CD4-positive, alpha-beta T cell (primary cell): ENCODE measurements at regions not wholly inside any gene's neighbourhood (a gene's known extent, or its start where the extent isn't known, plus 50 kb on each side); places are given as distances from the start of the nearest gene placed in this dataset.

Experiments used
- ATAC-seq: fragments of 200-7000 bp; cut with Tn5 transposase; one replicate; pipeline ENCODE4 v1.10.0; 2022; ENCODE audit warnings: mild to moderate bottlenecking; ENCODE audit not compliant: poor library complexity
- CTCF ChIA-PET: fragments of 350-600 bp; sonication (Branson Sonifier 250); formaldehyde crosslinking; loops from one replicate; lab custom pipeline; 2021; ENCODE audit warnings: antibody characterized with exemption, inconsistent platforms; lab: Charles Lee
- POLR2A ChIA-PET: fragments of 350-600 bp; sonication (Branson Sonifier 250); formaldehyde crosslinking; loops from one replicate; lab custom pipeline; 2021; ENCODE audit warnings: antibody characterized with exemption, inconsistent platforms; lab: Charles Lee
- DNase-seq, 14 experiments: peaks; one replicate each; pipeline ENCODE4 v3.0.0-alpha.2; 2013 to 2020; ENCODE audit warnings: mixed read lengths in 2 of 14
- H3K27ac ChIP-seq, 2 donors: one replicate each; pipeline versions ENCODE4 v1.5.1 to v1.7.0; 2013; ENCODE audit warnings: low read length in 2 of 2, low read depth in 1 of 2, mild to moderate bottlenecking in 1 of 2
- H3K27me3 ChIP-seq, 2 experiments: 1 replicate in 1 of 2; 2 replicates in 1 of 2; pipeline versions ENCODE4 v1.6.1 to v1.7.0; 2013; ENCODE audit warnings: low read length in 2 of 2, control low read depth in 1 of 2, mild to moderate bottlenecking in 1 of 2, moderate library complexity in 1 of 2; ENCODE audit not compliant: insufficient read depth in 2 of 2, control insufficient read depth in 1 of 2
- H3K36me3 ChIP-seq: one replicate; pipeline ENCODE4 v1.6.1; 2013; ENCODE audit warnings: low read length, control low read depth; ENCODE audit not compliant: insufficient read depth
- H3K4me1 ChIP-seq: one replicate; pipeline ENCODE4 v1.6.1; 2013; ENCODE audit warnings: low read length, control low read depth; ENCODE audit not compliant: insufficient read depth
- H3K4me3 ChIP-seq: one replicate; pipeline ENCODE4 v1.5.1; 2013; ENCODE audit warnings: mild to moderate bottlenecking, low read length, moderate library complexity
- H3K9me3 ChIP-seq, 2 experiments: 1 replicate in 1 of 2; 2 replicates in 1 of 2; pipeline versions ENCODE4 v1.6.1 to v1.7.0; 2013; ENCODE audit warnings: low read length in 2 of 2, mild to moderate bottlenecking in 2 of 2, control low read depth in 1 of 2, moderate library complexity in 1 of 2; ENCODE audit not compliant: control insufficient read depth in 1 of 2, insufficient read depth in 1 of 2
- H3K27ac Mint-ChIP-seq: one replicate; pipeline ENCODE4 v1.8.0; 2020; ENCODE audit warnings: mixed read lengths
- H3K27me3 Mint-ChIP-seq: one replicate; pipeline ENCODE4 v1.8.0; 2021; ENCODE audit warnings: mixed read lengths
- H3K36me3 Mint-ChIP-seq: one replicate; pipeline ENCODE4 v1.8.0; 2021; ENCODE audit warnings: low read depth, mixed read lengths
- H3K4me1 Mint-ChIP-seq: one replicate; pipeline ENCODE4 v1.8.0; 2021; ENCODE audit warnings: low read depth, mixed read lengths
- H3K4me3 Mint-ChIP-seq: one replicate; pipeline ENCODE4 v1.8.0; 2020; ENCODE audit warnings: mild to moderate bottlenecking, mixed read lengths
- H3K9me3 Mint-ChIP-seq: one replicate; pipeline ENCODE4 v1.8.0; 2020; ENCODE audit warnings: mixed read lengths
- CTCF ChIP-seq: fragments of 200-600 bp; IDR thresholded peaks from one replicate; pipeline ENCODE4 v1.8.0; 2022; ENCODE audit warnings: antibody characterized with exemption, mild to moderate bottlenecking
- intact Hi-C, 2 experiments: fragments of 100-400 bp; cut with DNase I in 1 of 2; cut with micrococcal nuclease in 1 of 2; formaldehyde crosslinking; loops; one replicate each; pipeline versions ENCODE4 v1.15.1 to v1.9.0; 2023 to 2025; cut with DNase I, micrococcal nuclease

GRCh38 chr2:120787822-120788700 lies 52.4 kb downstream of the GLI2 start:
- Mint-ChIP-seq H3K9me3 (no peaks in the 10 kb centered on the region), H3K27ac (no peak overlapping the region), H3K4me1 (peaks cover 10% of the 10 kb centered on the region), H3K4me3 (no peak overlapping the region), H3K27me3 (no peaks in the 10 kb centered on the region), H3K36me3 (no peaks in the 10 kb centered on the region)
- TF ChIP-seq CTCF: no peak
- DNase-seq (no peak), ATAC-seq (no peak)
- no peaks in the 10 kb centered on the region for H3K36me3 ChIP-seq
- no peak overlapping the region for H3K4me3 ChIP-seq
- H3K27me3 ChIP-seq: no peaks in the 10 kb centered on the region
- H3K9me3 ChIP-seq: no peaks in the 10 kb centered on the region
- no peak overlapping the region for H3K27ac ChIP-seq
- no peaks in the 10 kb centered on the region for H3K4me1 ChIP-seq
- intact Hi-C loops: no loop called here
- POLR2A ChIA-PET: no interaction called here
- CTCF ChIA-PET: no interaction called here

- POLR2A ChIA-PET: no interaction called here
- Mint-ChIP-seq H3K27ac (no peak overlapping the region), H3K27me3 (no peaks in the 10 kb centered on the region), H3K4me3 (no peak overlapping the region), H3K4me1 (no peaks in the 10 kb centered on the region), H3K36me3 (no peaks in the 10 kb centered on the region), H3K9me3 (no peaks in the 10 kb centered on the region)
- Histone ChIP-seq H3K9me3 (peaks cover 0 to 4% of the 10 kb centered on the region in 2 experiments), H3K4me1 (no peaks in the 10 kb centered on the region), H3K27me3 (no peaks in the 10 kb centered on the region), H3K36me3 (no peaks in the 10 kb centered on the region), H3K4me3 (no peak overlapping the region), H3K27ac (no peak overlapping the region)
- ATAC-seq (no peak), DNase-seq (no peak)
- TF ChIP-seq CTCF: no peak
- CTCF ChIA-PET: no interaction called here
- intact Hi-C loops: no loop called here
Measured at GRCh38 chr2:120791243-120791961, 55.7 kb downstream of the GLI2 start.

GRCh38 chr2:120791962-120792297 lies 56.3 kb downstream of the GLI2 start:
- intact Hi-C loops: no loop called here
- no peak overlapping the region for H3K4me3 ChIP-seq
- no peak overlapping the region for H3K27ac ChIP-seq
- H3K9me3 ChIP-seq: peaks cover 0 to 4% of the 10 kb centered on the region in 2 experiments
- no peaks in the 10 kb centered on the region for H3K36me3 ChIP-seq
- Mint-ChIP-seq H3K4me3 (no peak overlapping the region), H3K9me3 (no peaks in the 10 kb centered on the region), H3K36me3 (no peaks in the 10 kb centered on the region), H3K27ac (no peak overlapping the region), H3K4me1 (no peaks in the 10 kb centered on the region), H3K27me3 (no peaks in the 10 kb centered on the region)
- DNase-seq: no peak
- no peaks in the 10 kb centered on the region for H3K4me1 ChIP-seq
- POLR2A ChIA-PET: no interaction called here
- H3K27me3 ChIP-seq: no peaks in the 10 kb centered on the region
- ATAC-seq: no peak
- no peak for TF ChIP-seq CTCF
- CTCF ChIA-PET: no interaction called here
